OCI-LY1 (cell line): ENCODE measurements at regions not wholly inside any gene's neighbourhood (a gene's known extent, or its start where the extent isn't known, plus 50 kb on each side); places are given as distances from the start of the nearest gene placed in this dataset.

Source experiments
- H2AFZ ChIP-seq: fragments of 200-600 bp; sonication (generic), shearing (Covaris generic); 2 replicates; pipeline ENCODE4 v1.6.0; 2014; ENCODE audit warnings: antibody characterized with exemption, mild to moderate bottlenecking, low read length
- H3F3A ChIP-seq: fragments of 200-600 bp; sonication (generic), shearing (Covaris generic); 2 replicates; pipeline ENCODE4 v1.6.0; 2014; ENCODE audit warnings: mild to moderate bottlenecking, antibody characterized with exemption, low read length, moderate library complexity; ENCODE audit not compliant: insufficient read depth
- H3K27ac ChIP-seq: fragments of 200-600 bp; sonication (generic); 2 replicates; pipeline ENCODE4 v1.5.1; 2014; ENCODE audit warnings: low read length, mixed run types, mild to moderate bottlenecking, low read depth; ENCODE audit not compliant: poor library complexity, severe bottlenecking
- H3K27me3 ChIP-seq: fragments of 200-600 bp; sonication (generic); 2 replicates; pipeline ENCODE4 v1.6.0; 2014; ENCODE audit warnings: antibody characterized with exemption, mild to moderate bottlenecking, low read length, moderate library complexity; ENCODE audit not compliant: insufficient read depth
- H3K36me3 ChIP-seq: fragments of 200-600 bp; sonication (generic); 2 replicates; pipeline ENCODE4 v1.6.1; 2014; ENCODE audit warnings: mild to moderate bottlenecking, antibody characterized with exemption, low read length, moderate library complexity, mixed read lengths; ENCODE audit not compliant: insufficient read depth
- H3K4me1 ChIP-seq: fragments of 200-600 bp; sonication (generic); 2 replicates; pipeline ENCODE4 v1.5.1; 2014; ENCODE audit warnings: mild to moderate bottlenecking, low read length, moderate library complexity; ENCODE audit not compliant: insufficient read depth, severe bottlenecking
- H3K4me2 ChIP-seq: fragments of 200-600 bp; sonication (generic), shearing (Covaris generic); 2 replicates; pipeline ENCODE4 v1.6.1; 2014; ENCODE audit warnings: low read length
- H3K4me3 ChIP-seq: fragments of 200-600 bp; sonication (generic); 2 replicates; pipeline ENCODE4 v1.5.1; 2014; ENCODE audit warnings: low read length, low read depth, mild to moderate bottlenecking, mixed read lengths; ENCODE audit not compliant: poor library complexity, severe bottlenecking
- H3K79me2 ChIP-seq: fragments of 200-600 bp; shearing (Covaris generic); 2 replicates; pipeline ENCODE4 v1.6.1; 2016; ENCODE audit warnings: mixed run types, low read length, mixed read lengths; ENCODE audit not compliant: insufficient read depth
- H3K9ac ChIP-seq: fragments of 200-600 bp; sonication (generic), shearing (Covaris generic); 2 replicates; pipeline ENCODE4 v1.6.1; 2014; ENCODE audit warnings: mild to moderate bottlenecking, low read length, mixed read lengths
- H3K9me2 ChIP-seq: fragments of 200-600 bp; sonication (generic), shearing (Covaris generic); 2 replicates; pipeline ENCODE4 v1.6.1; 2014; ENCODE audit warnings: low read depth, mild to moderate bottlenecking, low read length, mixed read lengths
- H3K9me3 ChIP-seq: fragments of 200-600 bp; shearing (Covaris generic); 2 replicates; pipeline ENCODE4 v1.6.1; 2014; ENCODE audit warnings: low read length, mixed read lengths
- H4K20me1 ChIP-seq: fragments of 200-600 bp; sonication (generic), shearing (Covaris generic); 2 replicates; pipeline ENCODE4 v1.6.0; 2016; ENCODE audit warnings: mild to moderate bottlenecking, low read length; ENCODE audit not compliant: insufficient read depth
- EZH2 ChIP-seq: fragments of 200-600 bp; sonication (generic), shearing (Covaris generic); IDR thresholded peaks from 2 replicates; pipeline ENCODE4 v1.8.0; 2017; ENCODE audit warnings: borderline replicate concordance, mixed run types, mild to moderate bottlenecking, antibody characterized with exemption, low read length, moderate library complexity, mixed read lengths
- TF ChIP-seq, protein P1 (sequence below): fragments of 200-600 bp; sonication (generic), shearing (Covaris generic); IDR thresholded peaks from 2 replicates; pipeline ENCODE4 v1.5.1; 2017; ENCODE audit warnings: mild to moderate bottlenecking, antibody characterized with exemption, low read length, moderate library complexity, mixed read lengths

DNA sequence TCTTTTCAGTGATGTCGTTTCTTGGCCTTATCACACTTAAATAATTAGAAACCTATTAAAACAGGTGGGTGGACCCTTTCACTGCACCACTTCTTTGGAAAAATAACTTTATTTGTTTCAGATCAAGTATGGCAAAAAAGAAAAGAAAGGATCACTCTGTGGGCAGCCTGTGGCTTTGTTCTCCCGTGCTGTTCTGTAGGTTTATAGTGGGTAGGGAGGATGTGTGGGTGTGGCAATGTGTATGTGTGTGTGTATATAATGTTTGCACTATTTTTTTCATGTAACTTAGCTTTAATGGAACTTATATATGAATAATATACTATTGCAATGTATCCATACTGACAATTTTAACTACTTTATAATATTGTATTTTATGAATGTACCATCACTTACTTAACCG is 85.9 kb downstream of the ACTBL2 start:
- no peak overlapping the region for H3K4me3 ChIP-seq
- TF ChIP-seq, protein P1, sequence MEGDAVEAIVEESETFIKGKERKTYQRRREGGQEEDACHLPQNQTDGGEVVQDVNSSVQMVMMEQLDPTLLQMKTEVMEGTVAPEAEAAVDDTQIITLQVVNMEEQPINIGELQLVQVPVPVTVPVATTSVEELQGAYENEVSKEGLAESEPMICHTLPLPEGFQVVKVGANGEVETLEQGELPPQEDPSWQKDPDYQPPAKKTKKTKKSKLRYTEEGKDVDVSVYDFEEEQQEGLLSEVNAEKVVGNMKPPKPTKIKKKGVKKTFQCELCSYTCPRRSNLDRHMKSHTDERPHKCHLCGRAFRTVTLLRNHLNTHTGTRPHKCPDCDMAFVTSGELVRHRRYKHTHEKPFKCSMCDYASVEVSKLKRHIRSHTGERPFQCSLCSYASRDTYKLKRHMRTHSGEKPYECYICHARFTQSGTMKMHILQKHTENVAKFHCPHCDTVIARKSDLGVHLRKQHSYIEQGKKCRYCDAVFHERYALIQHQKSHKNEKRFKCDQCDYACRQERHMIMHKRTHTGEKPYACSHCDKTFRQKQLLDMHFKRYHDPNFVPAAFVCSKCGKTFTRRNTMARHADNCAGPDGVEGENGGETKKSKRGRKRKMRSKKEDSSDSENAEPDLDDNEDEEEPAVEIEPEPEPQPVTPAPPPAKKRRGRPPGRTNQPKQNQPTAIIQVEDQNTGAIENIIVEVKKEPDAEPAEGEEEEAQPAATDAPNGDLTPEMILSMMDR: no peak
- TF ChIP-seq EZH2: no peak
- H3K9me2 ChIP-seq: no peaks in the 10 kb centered on the region
- no peaks in the 10 kb centered on the region for H3F3A ChIP-seq
- no peaks in the 10 kb centered on the region for H3K79me2 ChIP-seq
- no peaks in the 10 kb centered on the region for H3K27me3 ChIP-seq
- no peaks in the 10 kb centered on the region for H3K36me3 ChIP-seq
- no peaks in the 10 kb centered on the region for H3K4me1 ChIP-seq
- no peak overlapping the region for H3K4me2 ChIP-seq
- no peaks in the 10 kb centered on the region for H3K9me3 ChIP-seq
- H2AFZ ChIP-seq: no peak overlapping the region
- H3K27ac ChIP-seq: no peak overlapping the region
- H3K9ac ChIP-seq: no peak overlapping the region
- H4K20me1 ChIP-seq: no peaks in the 10 kb centered on the region

DNA sequence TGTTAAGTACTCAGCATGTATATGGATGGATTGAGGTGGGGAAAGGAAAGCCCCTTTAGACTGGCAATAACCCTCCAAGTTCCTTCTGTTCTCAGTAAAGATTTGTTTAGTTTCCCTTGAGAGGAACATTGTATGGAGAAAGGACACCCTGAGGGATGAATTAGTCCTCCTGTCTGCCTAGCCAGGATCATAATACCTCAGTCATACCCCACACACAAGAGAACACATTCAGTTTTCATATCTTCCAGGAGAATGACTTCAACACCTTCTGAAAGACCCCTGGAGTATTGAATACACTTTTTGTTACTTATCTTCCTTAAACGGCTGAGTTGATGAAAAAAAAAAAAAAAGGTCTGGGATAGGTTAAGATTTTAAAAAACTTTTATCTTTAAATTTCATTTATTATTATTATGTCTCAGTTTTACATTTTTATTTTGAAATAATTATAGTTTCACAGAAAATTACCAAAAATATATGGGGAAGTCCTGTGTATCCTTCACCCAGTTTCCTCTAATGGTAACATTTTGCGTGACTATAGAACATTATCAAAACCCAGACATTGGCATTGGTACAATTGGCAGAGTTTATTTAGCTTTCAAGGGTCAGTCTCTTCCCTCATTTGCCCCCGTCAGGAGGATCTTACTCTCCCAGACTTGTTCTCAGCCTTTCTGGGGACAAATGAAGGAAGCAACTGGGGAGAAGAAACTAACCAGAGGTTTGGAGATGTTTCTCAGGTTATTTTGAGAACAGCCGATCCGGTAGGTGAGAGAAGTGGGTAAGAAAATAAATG is 88.0 kb downstream of the ACTBL2 start:
- no peak overlapping the region for H3K4me3 ChIP-seq
- no peak overlapping the region for H2AFZ ChIP-seq
- no peak for TF ChIP-seq EZH2
- TF ChIP-seq, protein P1: no peak
- H3K9ac ChIP-seq: no peak overlapping the region
- H3F3A ChIP-seq: no peaks in the 10 kb centered on the region
- no peaks in the 10 kb centered on the region for H4K20me1 ChIP-seq
- H3K36me3 ChIP-seq: no peaks in the 10 kb centered on the region
- no peaks in the 10 kb centered on the region for H3K9me2 ChIP-seq
- H3K27me3 ChIP-seq: no peaks in the 10 kb centered on the region
- H3K4me2 ChIP-seq: no peak overlapping the region
- H3K79me2 ChIP-seq: no peaks in the 10 kb centered on the region
- 0 out of 2 replicates have a peak, but pooled peaks cover 2% of the 10 kb centered on the region for H3K9me3 ChIP-seq
- no peak overlapping the region for H3K27ac ChIP-seq
- no peaks in the 10 kb centered on the region for H3K4me1 ChIP-seq

DNA sequence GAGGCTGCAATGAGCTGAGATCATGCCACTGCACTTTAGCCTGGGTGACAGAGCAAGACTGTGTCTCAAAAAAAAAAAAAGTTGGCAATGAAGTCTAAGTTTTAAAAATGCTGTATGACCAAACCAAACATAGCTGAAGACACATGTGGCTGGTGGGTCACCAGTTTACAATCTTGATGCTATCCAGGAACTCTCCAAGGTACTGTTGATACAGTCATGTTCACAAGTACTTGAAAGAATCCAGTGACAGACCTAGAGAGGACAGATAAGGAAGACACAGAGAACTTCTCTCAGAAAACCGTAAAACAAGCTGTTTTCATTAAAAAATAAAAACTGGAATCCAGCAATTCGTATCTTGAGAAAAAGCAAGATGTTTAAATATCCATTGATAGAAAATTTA is 95.7 kb downstream of the ACTBL2 start:
- H3K79me2 ChIP-seq: no peaks in the 10 kb centered on the region
- H3K27me3 ChIP-seq: no peaks in the 10 kb centered on the region
- H3K4me2 ChIP-seq: no peak overlapping the region
- no peaks in the 10 kb centered on the region for H4K20me1 ChIP-seq
- no peaks in the 10 kb centered on the region for H3F3A ChIP-seq
- TF ChIP-seq, protein P1: no peak
- no peak for TF ChIP-seq EZH2
- H3K4me1 ChIP-seq: no peaks in the 10 kb centered on the region
- H3K9me2 ChIP-seq: no peaks in the 10 kb centered on the region
- H3K9me3 ChIP-seq: 0 out of 2 replicates have a peak, but pooled peaks cover 2% of the 10 kb centered on the region
- H3K4me3 ChIP-seq: no peak overlapping the region
- no peak overlapping the region for H3K27ac ChIP-seq
- no peaks in the 10 kb centered on the region for H3K36me3 ChIP-seq
- no peak overlapping the region for H2AFZ ChIP-seq
- no peak overlapping the region for H3K9ac ChIP-seq
